ENCODE measurements at regions not wholly inside any gene's neighbourhood (a gene's known extent, or its start where the extent isn't known, plus 50 kb on each side); places are given as distances from the start of the nearest gene placed in this dataset.

GRCh38 chrX:121975671-121976070 is 928.3 kb downstream of the GLUD2 start:
- Histone ChIP-seq H3K27ac (ENCODE audit: low read length) (no peak overlapping the region), H3K27me3 (ENCODE audit: control insufficient read depth, insufficient read depth, low read length) (no peaks in the 10 kb centered on the region), H3K9me3 (ENCODE audit: control insufficient read depth, low read depth, low read length) (peaks cover 20% of the 10 kb centered on the region), H3K36me3 (ENCODE audit: control insufficient read depth, low read depth, low read length) (no peaks in the 10 kb centered on the region), H3K9ac (ENCODE audit: low read length) (no peak overlapping the region), H3K4me3 (ENCODE audit: low read length) (no peak overlapping the region), H3K4me1 (ENCODE audit: control insufficient read depth, low read depth, low read length) (no peaks in the 10 kb centered on the region)

DNA sequence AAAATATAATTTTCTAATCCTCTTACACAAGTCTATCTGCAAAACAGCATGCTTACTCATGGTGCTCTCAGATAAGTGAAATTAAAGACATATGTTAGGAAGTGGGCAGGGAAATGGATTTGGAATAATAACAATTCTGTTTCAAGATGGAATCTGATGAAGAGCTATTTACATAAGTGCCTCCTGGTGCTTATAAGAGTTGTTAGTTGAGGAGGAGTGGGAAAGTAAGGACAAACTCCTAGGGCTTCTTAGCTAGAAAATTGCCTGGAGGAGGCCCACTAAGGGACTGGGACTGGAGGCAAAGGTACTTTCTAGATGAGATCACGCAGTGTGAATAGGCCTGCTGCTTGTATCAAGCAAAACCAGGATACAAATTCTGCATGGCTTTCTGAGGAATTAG is 939.8 kb downstream of the GLUD2 start:
- Histone ChIP-seq H3K27ac (ENCODE audit: low read length) (no peak overlapping the region), H3K4me1 (ENCODE audit: control insufficient read depth, low read depth, low read length) (no peaks in the 10 kb centered on the region), H3K9me3 (ENCODE audit: control insufficient read depth, low read depth, low read length) (peaks cover 7% of the 10 kb centered on the region), H3K36me3 (ENCODE audit: control insufficient read depth, low read depth, low read length) (no peaks in the 10 kb centered on the region), H3K9ac (ENCODE audit: low read length) (no peak overlapping the region), H3K4me3 (ENCODE audit: low read length) (no peak overlapping the region), H3K27me3 (ENCODE audit: control insufficient read depth, insufficient read depth, low read length) (no peaks in the 10 kb centered on the region)

DNA sequence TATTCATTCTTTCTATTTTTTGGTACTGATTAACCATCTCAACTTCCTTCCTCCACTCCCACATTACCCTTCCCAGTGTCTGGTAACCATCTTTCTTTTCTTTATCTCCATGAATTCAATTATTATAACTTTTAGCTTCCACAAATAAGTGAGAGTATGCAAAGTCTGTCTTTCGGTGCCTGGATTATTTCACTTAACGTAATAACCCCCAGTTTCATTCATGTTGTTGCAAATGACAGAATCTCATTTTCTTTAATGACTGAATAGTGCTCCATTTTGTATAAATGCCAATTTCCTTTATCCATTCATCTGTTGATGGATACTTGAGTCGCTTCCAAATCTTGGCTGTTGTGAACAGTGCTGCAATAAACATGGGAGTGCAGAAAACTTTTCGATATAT is 940.4 kb downstream of the GLUD2 start:
- H3K9me3 ChIP-seq (ENCODE audit: control insufficient read depth, low read depth, low read length) = peaks cover 4% of the 10 kb centered on the region
- H3K27ac ChIP-seq (ENCODE audit: low read length) = no peak overlapping the region
- H3K9ac ChIP-seq (ENCODE audit: low read length) = no peak overlapping the region
- H3K4me1 ChIP-seq (ENCODE audit: control insufficient read depth, low read depth, low read length) = no peaks in the 10 kb centered on the region
- H3K27me3 ChIP-seq (ENCODE audit: control insufficient read depth, insufficient read depth, low read length) = no peaks in the 10 kb centered on the region
- no peak overlapping the region for H3K4me3 ChIP-seq (ENCODE audit: low read length)
- no peaks in the 10 kb centered on the region for H3K36me3 ChIP-seq (ENCODE audit: control insufficient read depth, low read depth, low read length)

DNA sequence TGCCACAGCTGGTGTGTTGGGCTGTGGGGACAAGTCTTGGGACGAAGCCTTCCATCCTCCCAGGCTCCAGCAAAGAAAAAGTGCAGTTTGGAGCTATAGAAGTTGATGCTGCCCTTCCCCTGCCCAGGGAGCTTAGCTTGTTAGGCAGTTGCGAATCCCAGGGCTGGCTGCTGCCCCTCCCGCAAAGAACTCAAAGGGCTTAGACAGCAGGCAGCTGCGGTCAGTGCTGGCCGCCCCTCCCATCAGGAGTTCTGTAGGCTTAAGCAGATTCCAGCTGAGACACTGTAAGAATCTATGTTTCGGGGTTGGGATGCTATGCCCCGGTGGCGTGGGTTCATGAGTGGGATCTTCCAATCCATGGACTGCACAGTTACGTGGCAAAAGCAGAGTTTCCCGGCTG is 956.7 kb downstream of the GLUD2 start:
- no peaks in the 10 kb centered on the region for H3K27me3 ChIP-seq (ENCODE audit: control insufficient read depth, insufficient read depth, low read length)
- H3K4me3 ChIP-seq (ENCODE audit: low read length) = no peak overlapping the region
- H3K9me3 ChIP-seq (ENCODE audit: control insufficient read depth, low read depth, low read length) = peaks cover 26% of the 10 kb centered on the region
- no peak overlapping the region for H3K27ac ChIP-seq (ENCODE audit: low read length)
- no peak overlapping the region for H3K9ac ChIP-seq (ENCODE audit: low read length)
- no peaks in the 10 kb centered on the region for H3K36me3 ChIP-seq (ENCODE audit: control insufficient read depth, low read depth, low read length)
- H3K4me1 ChIP-seq (ENCODE audit: control insufficient read depth, low read depth, low read length) = no peaks in the 10 kb centered on the region

GRCh38 chrX:122026665-122027064 is 979.3 kb downstream of the GLUD2 start:
- H3K36me3 ChIP-seq (ENCODE audit: control insufficient read depth, low read depth, low read length) = no peaks in the 10 kb centered on the region

DNA sequence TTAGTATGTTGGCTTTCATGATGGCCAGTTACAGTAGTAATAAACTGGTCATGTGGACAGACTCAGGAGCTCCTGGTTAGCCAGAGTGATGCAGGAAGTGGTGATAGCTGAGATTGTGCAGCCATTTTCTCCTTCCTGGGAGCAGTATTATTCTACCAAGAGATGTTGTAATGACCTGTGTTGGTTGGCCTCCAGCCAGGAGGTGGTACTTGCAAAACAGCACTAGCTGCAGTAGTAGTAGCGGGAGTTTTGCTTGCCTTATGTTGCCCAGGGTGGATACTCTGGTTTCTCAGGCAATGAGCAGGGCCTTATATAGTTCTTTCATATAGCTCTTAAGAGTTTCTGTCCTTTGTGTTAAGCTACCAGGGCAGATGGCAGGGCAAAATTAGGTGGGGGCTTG is 998.8 kb downstream of the GLUD2 start:
- H3K9ac ChIP-seq (ENCODE audit: low read length) = no peak overlapping the region
- no peaks in the 10 kb centered on the region for H3K36me3 ChIP-seq (ENCODE audit: control insufficient read depth, low read depth, low read length)
- no peaks in the 10 kb centered on the region for H3K4me1 ChIP-seq (ENCODE audit: control insufficient read depth, low read depth, low read length)
- H3K27ac ChIP-seq (ENCODE audit: low read length) = no peak overlapping the region
- H3K27me3 ChIP-seq (ENCODE audit: control insufficient read depth, insufficient read depth, low read length) = no peaks in the 10 kb centered on the region
- no peak overlapping the region for H3K4me3 ChIP-seq (ENCODE audit: low read length)
- H3K9me3 ChIP-seq (ENCODE audit: control insufficient read depth, low read depth, low read length) = peaks cover 21% of the 10 kb centered on the region

More at GRCh38 chrX:122026665-122027064, 979.3 kb downstream of the GLUD2 start:
- Histone ChIP-seq H3K4me1 (ENCODE audit: control insufficient read depth, low read depth, low read length) (no peaks in the 10 kb centered on the region), H3K4me3 (ENCODE audit: low read length) (no peak overlapping the region), H3K27me3 (ENCODE audit: control insufficient read depth, insufficient read depth, low read length) (no peaks in the 10 kb centered on the region), H3K9me3 (ENCODE audit: control insufficient read depth, low read depth, low read length) (peaks cover 13% of the 10 kb centered on the region), H3K9ac (ENCODE audit: low read length) (no peak overlapping the region), H3K27ac (ENCODE audit: low read length) (no peak overlapping the region)

GRCh38 chrX:122046815-122047214 is 999.4 kb downstream of the GLUD2 start:
- Histone ChIP-seq H3K4me1 (ENCODE audit: control insufficient read depth, low read depth, low read length) (no peaks in the 10 kb centered on the region), H3K36me3 (ENCODE audit: control insufficient read depth, low read depth, low read length) (no peaks in the 10 kb centered on the region), H3K27me3 (ENCODE audit: control insufficient read depth, insufficient read depth, low read length) (no peaks in the 10 kb centered on the region), H3K27ac (ENCODE audit: low read length) (no peak overlapping the region), H3K4me3 (ENCODE audit: low read length) (no peak overlapping the region), H3K9ac (ENCODE audit: low read length) (no peak overlapping the region), H3K9me3 (ENCODE audit: control insufficient read depth, low read depth, low read length) (peaks cover 17% of the 10 kb centered on the region)

DNA sequence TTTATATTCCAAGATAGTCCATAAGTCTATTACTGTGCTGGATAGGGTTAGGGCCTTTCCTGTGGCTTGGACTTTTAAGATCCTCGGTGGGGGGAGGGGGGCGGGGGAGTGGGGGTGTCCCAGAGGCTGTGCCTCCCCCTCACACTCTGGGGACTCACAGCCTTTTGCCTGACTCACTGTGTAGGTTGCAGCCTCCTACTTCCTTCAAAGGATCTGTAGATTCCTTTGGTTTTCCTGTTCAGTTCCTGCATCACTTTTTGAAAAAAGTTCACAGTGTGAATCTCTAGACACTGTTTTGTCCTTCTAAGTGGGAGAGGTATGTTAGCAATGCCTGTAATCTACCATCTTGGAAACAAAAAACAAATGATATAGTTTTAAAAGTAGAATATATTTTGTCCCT is 999.9 kb downstream of the GLUD2 start:
- Histone ChIP-seq H3K9me3 (ENCODE audit: control insufficient read depth, low read depth, low read length) (peaks cover 12% of the 10 kb centered on the region), H3K9ac (ENCODE audit: low read length) (no peak overlapping the region)

GRCh38 chrX:122055460-122055859 is 1008.0 kb downstream of the GLUD2 start:
- no peak overlapping the region for H3K9ac ChIP-seq (ENCODE audit: low read length)
- H3K27me3 ChIP-seq (ENCODE audit: control insufficient read depth, insufficient read depth, low read length) = no peaks in the 10 kb centered on the region
- H3K27ac ChIP-seq (ENCODE audit: low read length) = no peak overlapping the region
- no peaks in the 10 kb centered on the region for H3K36me3 ChIP-seq (ENCODE audit: control insufficient read depth, low read depth, low read length)
- no peak overlapping the region for H3K4me3 ChIP-seq (ENCODE audit: low read length)
- H3K9me3 ChIP-seq (ENCODE audit: control insufficient read depth, low read depth, low read length) = peaks cover 4% of the 10 kb centered on the region
- no peaks in the 10 kb centered on the region for H3K4me1 ChIP-seq (ENCODE audit: control insufficient read depth, low read depth, low read length)

More for the DNA sequence above, 999.9 kb downstream of the GLUD2 start:
- Histone ChIP-seq H3K36me3 (ENCODE audit: control insufficient read depth, low read depth, low read length) (no peaks in the 10 kb centered on the region), H3K4me3 (ENCODE audit: low read length) (no peak overlapping the region), H3K27ac (ENCODE audit: low read length) (no peak overlapping the region), H3K4me1 (ENCODE audit: control insufficient read depth, low read depth, low read length) (no peaks in the 10 kb centered on the region), H3K27me3 (ENCODE audit: control insufficient read depth, insufficient read depth, low read length) (no peaks in the 10 kb centered on the region)

DNA sequence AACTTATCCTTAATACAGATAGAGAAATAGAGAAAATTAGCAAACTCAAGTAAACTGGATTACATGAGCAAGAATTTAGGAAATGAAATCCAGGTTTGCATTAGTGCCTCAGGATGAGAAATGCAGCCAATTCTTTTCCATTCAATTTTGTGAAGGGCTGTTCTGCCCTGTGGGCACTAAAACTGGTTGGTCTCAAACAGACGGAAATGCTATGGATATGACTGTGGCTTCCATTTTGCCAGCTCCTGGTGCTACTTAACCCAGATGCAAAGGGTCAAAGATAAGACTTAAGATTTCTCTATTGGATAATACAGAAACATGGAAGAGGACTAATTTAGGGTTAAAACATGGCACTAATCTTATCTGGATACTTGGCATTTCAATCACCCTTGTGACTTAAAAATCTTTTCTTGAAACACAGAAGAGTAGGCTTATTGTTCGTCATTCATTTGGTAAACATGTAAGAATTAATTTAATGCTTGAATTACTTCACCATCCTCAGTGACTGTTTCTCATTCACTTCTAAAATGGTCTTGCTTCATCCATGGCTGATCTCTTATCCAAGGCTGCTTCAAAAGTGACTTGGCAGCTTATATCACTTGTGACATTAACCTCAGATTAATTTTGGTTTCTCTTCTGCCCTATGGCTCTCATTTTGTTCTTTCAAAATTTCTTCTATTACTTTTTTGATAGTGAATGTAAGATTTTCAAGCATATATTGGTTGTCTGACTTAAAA is 1008.7 kb downstream of the GLUD2 start:
- Histone ChIP-seq H3K9ac (ENCODE audit: low read length) (no peak overlapping the region), H3K36me3 (ENCODE audit: control insufficient read depth, low read depth, low read length) (no peaks in the 10 kb centered on the region), H3K27me3 (ENCODE audit: control insufficient read depth, insufficient read depth, low read length) (no peaks in the 10 kb centered on the region), H3K9me3 (ENCODE audit: control insufficient read depth, low read depth, low read length) (peaks cover 4% of the 10 kb centered on the region), H3K4me1 (ENCODE audit: control insufficient read depth, low read depth, low read length) (no peaks in the 10 kb centered on the region), H3K4me3 (ENCODE audit: low read length) (no peak overlapping the region), H3K27ac (ENCODE audit: low read length) (no peak overlapping the region)

DNA sequence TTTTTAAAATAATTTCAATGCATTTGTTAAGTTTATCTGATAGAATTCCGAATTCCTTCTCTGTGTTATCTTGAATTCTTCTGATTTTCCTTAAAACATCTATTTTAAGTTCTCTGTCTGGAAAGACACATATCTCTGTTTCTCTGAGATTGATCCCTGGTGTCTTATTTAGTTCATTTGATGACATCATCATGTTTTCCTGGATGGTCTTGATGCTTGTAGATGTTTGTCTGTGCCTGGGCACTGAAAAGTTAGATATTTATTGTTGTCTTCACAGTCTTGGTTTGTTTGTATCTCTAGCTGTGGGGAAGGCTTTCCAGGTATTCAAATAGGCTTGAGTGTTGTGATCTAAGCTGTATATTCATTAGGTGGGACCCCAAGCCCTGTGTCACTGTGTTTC is 1028.8 kb downstream of the GLUD2 start:
- Histone ChIP-seq H3K4me1 (ENCODE audit: control insufficient read depth, low read depth, low read length) (no peaks in the 10 kb centered on the region), H3K9ac (ENCODE audit: low read length) (no peak overlapping the region), H3K27ac (ENCODE audit: low read length) (no peak overlapping the region), H3K9me3 (ENCODE audit: control insufficient read depth, low read depth, low read length) (peaks cover 11% of the 10 kb centered on the region), H3K36me3 (ENCODE audit: control insufficient read depth, low read depth, low read length) (no peaks in the 10 kb centered on the region), H3K4me3 (ENCODE audit: low read length) (no peak overlapping the region), H3K27me3 (ENCODE audit: control insufficient read depth, insufficient read depth, low read length) (no peaks in the 10 kb centered on the region)

- no peaks in the 10 kb centered on the region for H3K27me3 ChIP-seq (ENCODE audit: control insufficient read depth, insufficient read depth, low read length)
- no peak overlapping the region for H3K27ac ChIP-seq (ENCODE audit: low read length)
- H3K9ac ChIP-seq (ENCODE audit: low read length) = no peak overlapping the region
- no peaks in the 10 kb centered on the region for H3K36me3 ChIP-seq (ENCODE audit: control insufficient read depth, low read depth, low read length)
- no peaks in the 10 kb centered on the region for H3K4me1 ChIP-seq (ENCODE audit: control insufficient read depth, low read depth, low read length)
- H3K9me3 ChIP-seq (ENCODE audit: control insufficient read depth, low read depth, low read length) = peaks cover 18% of the 10 kb centered on the region
- H3K4me3 ChIP-seq (ENCODE audit: low read length) = no peak overlapping the region
Measured at GRCh38 chrX:122078079-122078478, 1030.7 kb downstream of the GLUD2 start.
